ENCODE measurements at regions not wholly inside any gene's neighbourhood (a gene's known extent, or its start where the extent isn't known, plus 50 kb on each side); places are given as distances from the start of the nearest gene placed in this dataset.

- no peak for DNase-seq (ENCODE audit: low read depth)
- no peak for TF ChIP-seq CTCF (IDR thresholded peaks at IDR 0.05; ENCODE audit: control insufficient read depth, insufficient read depth, low read depth, low read length, missing control alignments)
- no peak overlapping the region for H3K4me3 ChIP-seq (ENCODE audit: control insufficient read depth, low read depth, low read length)
These were observed 559.0 kb upstream of the PLXNA2 start for GRCh38 chr1:208803011-208803811.

DNA sequence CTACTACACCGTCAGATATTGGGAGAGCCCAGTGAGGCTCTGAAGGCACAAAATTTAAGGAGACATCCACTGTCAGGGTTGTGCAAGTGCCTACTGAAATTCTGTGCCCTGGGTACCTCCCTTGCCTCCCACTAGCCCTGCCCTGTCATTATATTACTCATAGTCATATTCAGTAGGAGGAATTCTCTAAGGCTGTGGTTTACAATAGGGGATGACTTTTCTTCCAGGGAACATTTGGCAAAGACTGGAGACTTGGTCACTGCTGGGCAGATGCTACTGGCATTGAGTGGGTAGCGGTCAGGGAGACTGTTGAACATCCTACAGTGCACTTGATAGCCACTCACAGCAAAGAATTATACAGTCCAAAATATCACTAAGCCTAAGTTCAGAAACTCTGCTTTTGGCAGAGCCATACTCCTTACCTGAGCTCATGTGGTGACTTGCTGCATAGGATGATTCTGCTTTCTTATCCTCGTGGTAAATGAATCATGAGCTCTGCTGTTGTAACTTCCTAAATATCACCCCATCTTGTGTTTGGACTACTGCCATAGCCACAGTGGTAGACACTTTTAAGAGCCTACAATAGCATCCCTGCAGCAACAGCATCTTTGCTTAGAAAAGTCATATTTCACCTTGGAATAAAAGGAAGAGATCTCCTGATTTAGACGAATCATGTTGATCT is 563.4 kb upstream of the PLXNA2 start:
- DNase-seq (ENCODE audit: low read depth) = no peak
- TF ChIP-seq CTCF (IDR thresholded peaks at IDR 0.05; ENCODE audit: control insufficient read depth, insufficient read depth, low read depth, low read length, missing control alignments) = no peak
- no peak overlapping the region for H3K4me3 ChIP-seq (ENCODE audit: control insufficient read depth, low read depth, low read length)

DNA sequence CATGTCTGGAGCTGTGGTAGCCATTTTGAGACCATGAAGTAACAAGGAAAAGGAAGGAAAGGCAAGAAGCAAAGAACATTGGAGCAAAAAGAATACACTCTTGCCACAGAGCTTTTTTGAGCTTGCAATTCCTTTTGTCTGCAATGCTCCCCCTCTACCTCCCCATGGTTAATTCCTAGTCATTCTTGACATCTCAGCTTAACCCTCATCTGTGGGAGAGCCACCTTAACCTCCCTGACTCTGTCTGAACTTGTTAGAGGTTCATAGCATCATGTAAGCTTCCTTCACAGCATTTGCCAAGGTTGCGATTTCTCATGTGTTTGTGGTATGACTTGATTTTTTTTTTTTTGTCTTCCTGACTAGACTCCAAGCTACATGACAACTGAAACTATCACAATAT is 564.1 kb upstream of the PLXNA2 start:
- no peak overlapping the region for H3K4me3 ChIP-seq (ENCODE audit: control insufficient read depth, low read depth, low read length)
- TF ChIP-seq CTCF (IDR thresholded peaks at IDR 0.05; ENCODE audit: control insufficient read depth, insufficient read depth, low read depth, low read length, missing control alignments) = no peak
- DNase-seq (ENCODE audit: low read depth) = no peak

DNA sequence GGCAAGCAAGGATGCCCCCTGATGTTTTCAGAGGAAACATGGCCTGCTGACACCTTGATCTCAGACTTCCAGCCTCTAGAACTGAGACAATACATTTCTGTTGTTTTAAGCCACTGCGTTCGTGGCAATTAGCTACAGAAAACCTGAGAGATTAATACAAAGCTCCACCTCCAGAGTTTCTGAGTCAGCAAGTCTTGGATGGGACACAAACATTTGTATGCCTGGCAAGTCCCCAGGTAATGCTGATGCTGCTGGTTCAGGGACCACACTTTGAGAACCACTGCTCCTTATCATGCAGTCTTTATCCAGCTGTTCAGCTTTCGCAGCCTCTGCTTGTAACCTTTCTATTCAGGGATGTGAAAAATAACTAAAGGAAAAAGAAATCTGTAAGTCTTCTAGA is 565.7 kb upstream of the PLXNA2 start:
- TF ChIP-seq CTCF (IDR thresholded peaks at IDR 0.05; ENCODE audit: control insufficient read depth, insufficient read depth, low read depth, low read length, missing control alignments) = no peak
- no peak for DNase-seq (ENCODE audit: low read depth)
- no peak overlapping the region for H3K4me3 ChIP-seq (ENCODE audit: control insufficient read depth, low read depth, low read length)

DNA sequence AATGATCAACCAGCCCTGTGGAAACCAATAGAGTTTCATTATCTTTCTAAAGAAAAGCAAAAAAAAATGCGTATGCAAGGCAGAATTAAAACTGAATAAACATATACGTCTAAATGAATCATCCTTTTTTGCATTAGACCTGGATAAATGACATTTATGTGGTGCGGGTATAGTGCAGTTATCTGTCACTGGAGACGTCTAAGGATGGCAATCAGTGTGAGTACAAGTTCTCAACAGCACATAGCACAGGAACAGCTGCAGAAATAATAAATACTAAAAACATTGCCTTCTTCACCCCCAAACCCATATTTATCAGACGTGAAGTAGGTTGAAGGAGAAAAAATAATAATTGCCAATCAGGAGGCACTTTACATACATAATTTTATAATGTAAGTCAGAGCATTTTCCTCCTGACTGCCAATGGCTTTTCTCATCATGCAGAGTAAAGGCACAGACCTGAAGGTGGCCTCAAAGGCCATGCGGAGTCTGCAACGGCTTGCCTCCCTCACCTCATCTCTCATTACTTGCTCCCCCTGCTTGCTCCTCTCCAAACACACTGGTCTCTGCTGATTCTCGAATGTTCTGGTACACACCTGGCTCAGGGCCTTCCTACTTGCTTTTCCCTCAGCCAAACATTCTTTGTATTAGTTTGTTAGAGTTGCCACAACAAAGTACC is 574.7 kb upstream of the PLXNA2 start:
- no peak for TF ChIP-seq CTCF (IDR thresholded peaks at IDR 0.05; ENCODE audit: control insufficient read depth, insufficient read depth, low read depth, low read length, missing control alignments)
- DNase-seq (ENCODE audit: low read depth) = no peak
- no peak overlapping the region for H3K4me3 ChIP-seq (ENCODE audit: control insufficient read depth, low read depth, low read length)

GRCh38 chr1:208820580-208821212 is 576.5 kb upstream of the PLXNA2 start:
- no peak for TF ChIP-seq CTCF (IDR thresholded peaks at IDR 0.05; ENCODE audit: control insufficient read depth, insufficient read depth, low read depth, low read length, missing control alignments)

More at GRCh38 chr1:208820580-208821212, 576.5 kb upstream of the PLXNA2 start:
- H3K4me3 ChIP-seq (ENCODE audit: control insufficient read depth, low read depth, low read length) = no peak overlapping the region
- no peak for DNase-seq (ENCODE audit: low read depth)

Measured in AG09309 (cell line).